Esophagus muscularis mucosa (tissue), 4 donors: ENCODE measurements at regions not wholly inside any gene's neighbourhood (a gene's known extent, or its start where the extent isn't known, plus 50 kb on each side); places are given as distances from the start of the nearest gene placed in this dataset.
"Not testable (repeated sequence)": the region's sequence is repeated elsewhere in the genome, so short reads cannot be mapped to it uniquely, and the experiment has no call there.

Experiments used
- DNase-seq: peaks from one replicate; pipeline ENCODE4 v3.0.0-alpha.2; 2017; ENCODE audit errors: extremely low spot score
- H3K27ac ChIP-seq, 4 donors: fragments of 200-600 bp; sonication (generic); replicated peaks in 1 of 4; 1 replicate in 3 of 4; 2 replicates in 1 of 4; pipeline ENCODE4 v1.5.1; 2016 to 2019; ENCODE audit warnings: mild to moderate bottlenecking in 1 of 4
- H3K27me3 ChIP-seq, 4 donors: fragments of 200-600 bp; sonication (generic); one replicate each; pipeline versions ENCODE4 v1.5.1 to v1.6.0; 2016 to 2019
- H3K36me3 ChIP-seq, 4 donors: fragments of 200-600 bp; sonication (generic); one replicate each; pipeline ENCODE4 v1.5.1; 2016 to 2019
- H3K4me1 ChIP-seq, 4 donors: fragments of 200-600 bp; sonication (generic); one replicate each; pipeline ENCODE4 v1.5.1; 2016 to 2019
- H3K4me3 ChIP-seq, 4 donors: fragments of 200-600 bp; sonication (generic); 1 replicate in 2 of 4; 2 replicates in 2 of 4; pipeline ENCODE4 v1.5.1; 2016 to 2019; ENCODE audit warnings: mild to moderate bottlenecking in 4 of 4, moderate library complexity in 1 of 4
- H3K9me3 ChIP-seq, 4 donors: fragments of 200-600 bp; sonication (generic); 1 replicate in 3 of 4; 2 replicates in 1 of 4; pipeline ENCODE4 v1.5.1; 2016 to 2019
- EP300 ChIP-seq: sonication (generic); formaldehyde crosslinking; IDR thresholded peaks from one replicate; pipeline ENCODE4 v1.6.1; 2017; ENCODE audit warnings: antibody characterized with exemption
- POLR2A ChIP-seq: fragments of 450-650 bp; IDR thresholded peaks from one replicate; pipeline ENCODE4 v1.6.1; 2017; ENCODE audit warnings: antibody characterized with exemption, moderate library complexity, mild to moderate bottlenecking, low read depth
- POLR2AphosphoS5 ChIP-seq, 2 donors: sonication (generic); formaldehyde crosslinking; IDR thresholded peaks; one replicate each; pipeline ENCODE4 v1.6.1; 2017; ENCODE audit warnings: antibody characterized with exemption in 2 of 2
- WGBS: methylation state at CpG from one replicate; pipeline ENCODE4 v1.1.5; 2018; 5-methylcytosine and 5-hydroxymethylcytosine counted together
- intact Hi-C: fragments of 100-400 bp; cut with DNase I; formaldehyde crosslinking; loops from one replicate; pipeline ENCODE4 v1.15.1; 2023
- TF ChIP-seq, protein P1 (sequence below), 3 experiments: fragments of 200-600 bp in 2 of 3; fragments of 450-650 bp in 1 of 3; sonication (generic) in 2 of 3; IDR thresholded peaks; one replicate each; pipeline ENCODE4 v1.5.1; 2017 to 2019; ENCODE audit warnings: antibody characterized with exemption in 3 of 3, mild to moderate bottlenecking in 2 of 3, moderate library complexity in 1 of 3

DNA sequence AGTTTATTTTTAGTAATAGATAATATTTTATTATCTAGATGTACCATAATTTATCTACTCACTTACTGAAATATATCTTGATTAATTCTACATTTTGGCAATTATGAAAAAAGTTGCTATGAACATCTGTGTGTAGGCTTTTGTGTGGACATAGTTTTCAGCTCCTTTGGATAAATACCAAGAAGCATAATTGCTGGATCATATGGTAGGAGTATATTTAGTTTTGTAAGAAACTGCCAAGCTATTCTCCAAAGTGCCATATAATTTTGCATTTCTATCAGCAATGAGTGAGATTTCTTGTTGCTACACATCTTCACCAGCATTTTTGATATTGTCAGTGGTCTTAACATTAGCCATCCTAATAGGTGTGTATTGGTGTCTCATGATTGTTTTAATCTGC is 882.6 kb upstream of the GRIA3 start:
- Histone ChIP-seq H3K36me3 (no peaks in the 10 kb centered on the region), H3K9me3 (peaks cover 0 to 6% (median 0%) of the 10 kb centered on the region in 4 donors), H3K4me3 (no peak overlapping the region), H3K4me1 (no peaks in the 10 kb centered on the region), H3K27me3 (no peaks in the 10 kb centered on the region), H3K27ac (no peak overlapping the region)
- intact Hi-C loops = no loop called here
- TF ChIP-seq, protein P1, sequence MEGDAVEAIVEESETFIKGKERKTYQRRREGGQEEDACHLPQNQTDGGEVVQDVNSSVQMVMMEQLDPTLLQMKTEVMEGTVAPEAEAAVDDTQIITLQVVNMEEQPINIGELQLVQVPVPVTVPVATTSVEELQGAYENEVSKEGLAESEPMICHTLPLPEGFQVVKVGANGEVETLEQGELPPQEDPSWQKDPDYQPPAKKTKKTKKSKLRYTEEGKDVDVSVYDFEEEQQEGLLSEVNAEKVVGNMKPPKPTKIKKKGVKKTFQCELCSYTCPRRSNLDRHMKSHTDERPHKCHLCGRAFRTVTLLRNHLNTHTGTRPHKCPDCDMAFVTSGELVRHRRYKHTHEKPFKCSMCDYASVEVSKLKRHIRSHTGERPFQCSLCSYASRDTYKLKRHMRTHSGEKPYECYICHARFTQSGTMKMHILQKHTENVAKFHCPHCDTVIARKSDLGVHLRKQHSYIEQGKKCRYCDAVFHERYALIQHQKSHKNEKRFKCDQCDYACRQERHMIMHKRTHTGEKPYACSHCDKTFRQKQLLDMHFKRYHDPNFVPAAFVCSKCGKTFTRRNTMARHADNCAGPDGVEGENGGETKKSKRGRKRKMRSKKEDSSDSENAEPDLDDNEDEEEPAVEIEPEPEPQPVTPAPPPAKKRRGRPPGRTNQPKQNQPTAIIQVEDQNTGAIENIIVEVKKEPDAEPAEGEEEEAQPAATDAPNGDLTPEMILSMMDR (IDR thresholded peaks at IDR 0.05) = no peak
- TF ChIP-seq POLR2A = no peak
- no peak for TF ChIP-seq EP300
- TF ChIP-seq POLR2AphosphoS5 (IDR thresholded peaks at IDR 0.05) = no peak
- no peak for DNase-seq

DNA sequence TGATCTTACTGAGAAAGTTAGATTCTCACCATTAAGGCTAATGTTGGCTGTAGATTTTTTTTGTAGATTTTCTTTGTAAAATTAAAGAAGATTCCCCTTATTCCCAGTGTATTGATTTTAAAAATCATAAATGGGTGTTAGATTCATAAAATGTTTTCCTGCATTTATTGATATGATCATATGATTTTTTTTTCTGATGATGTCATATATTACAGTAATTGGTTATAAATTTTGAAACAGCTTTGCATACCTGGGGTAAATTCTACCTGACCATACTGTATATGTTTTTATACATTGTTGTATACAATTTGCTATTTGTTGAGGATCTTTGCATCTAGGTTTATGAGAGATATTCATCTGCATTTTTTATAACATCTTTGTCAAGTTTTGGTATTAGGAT is 880.3 kb upstream of the GRIA3 start:
- Histone ChIP-seq H3K4me1 (no peaks in the 10 kb centered on the region), H3K4me3 (no peak overlapping the region), H3K27me3 (no peaks in the 10 kb centered on the region), H3K9me3 (no peaks in the 10 kb centered on the region), H3K27ac (no peak overlapping the region), H3K36me3 (no peaks in the 10 kb centered on the region)
- TF ChIP-seq POLR2A (no peak), EP300 (no peak)
- intact Hi-C loops = no loop called here
- DNase-seq = no peak

DNA sequence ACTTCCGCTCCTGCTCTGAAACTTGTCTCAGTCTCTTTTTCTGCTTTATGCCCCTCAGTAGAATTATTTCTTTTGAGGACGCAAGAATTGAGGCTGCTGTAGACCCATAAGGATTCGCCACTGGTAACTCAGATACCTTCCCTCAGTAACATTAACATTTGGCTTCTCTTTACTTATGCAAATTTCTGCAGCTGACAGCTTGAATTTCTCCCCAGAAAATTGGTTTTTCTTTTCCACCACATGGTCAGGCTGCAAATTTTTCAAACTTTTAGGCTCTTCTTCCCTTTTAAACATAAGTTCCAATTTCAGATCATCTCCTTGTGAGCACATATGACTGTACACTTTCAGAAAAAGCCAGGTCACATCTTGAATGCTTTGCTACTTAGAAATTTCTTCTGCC is 839.3 kb upstream of the GRIA3 start:
- TF ChIP-seq, protein P1 (IDR thresholded peaks at IDR 0.05) = no peak
- no peak for TF ChIP-seq EP300
- no peak for TF ChIP-seq POLR2AphosphoS5 (IDR thresholded peaks at IDR 0.05)
- no peak for TF ChIP-seq POLR2A
- Histone ChIP-seq H3K9me3 (no peaks in the 10 kb centered on the region), H3K4me3 (no peak overlapping the region), H3K36me3 (no peaks in the 10 kb centered on the region), H3K27ac (no peak overlapping the region), H3K4me1 (no peaks in the 10 kb centered on the region), H3K27me3 (no peaks in the 10 kb centered on the region)
- intact Hi-C loops = no loop called here
- DNase-seq = no peak
- 70% methylated on average over 3 of the region's 3 CpGs for WGBS

DNA sequence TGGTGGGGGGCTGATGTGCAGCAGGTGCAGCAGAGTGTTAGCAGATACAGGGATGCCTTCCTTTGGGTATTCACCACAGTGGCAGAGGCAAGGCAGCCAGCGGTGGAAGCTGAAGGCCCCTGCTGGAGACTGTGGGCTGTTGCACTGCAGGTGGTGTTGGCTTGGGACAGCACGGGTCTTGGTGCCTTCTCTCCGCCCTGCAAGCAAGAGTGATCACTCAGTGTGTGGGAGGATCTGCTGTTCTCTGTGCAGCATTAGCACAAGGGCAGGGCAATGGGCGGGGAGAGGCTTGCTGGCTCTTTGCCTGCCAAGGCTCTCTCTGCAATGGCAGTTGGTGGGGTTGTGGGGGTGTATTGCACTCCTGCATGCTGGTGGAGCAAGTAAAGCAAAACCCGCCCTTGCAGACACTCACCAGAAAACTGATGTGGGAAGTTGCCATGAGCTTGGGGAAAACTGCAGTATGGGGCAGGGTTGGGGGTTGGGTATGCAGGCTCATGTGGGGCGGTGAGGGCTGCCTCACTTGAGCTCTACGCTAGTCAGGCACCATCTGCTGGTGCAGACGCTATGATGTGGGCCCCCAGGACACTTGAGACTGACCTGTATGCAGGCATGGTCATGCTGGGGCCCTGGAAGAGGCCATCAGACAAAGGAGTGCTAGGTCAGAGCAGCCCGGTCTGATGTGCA is 820.8 kb upstream of the GRIA3 start:
- no peaks in the 10 kb centered on the region for H3K27me3 ChIP-seq
- no peak overlapping the region for H3K27ac ChIP-seq
- no peaks in the 10 kb centered on the region for H3K9me3 ChIP-seq
- no peaks in the 10 kb centered on the region for H3K4me1 ChIP-seq
- intact Hi-C loops = no loop called here
- H3K4me3 ChIP-seq = no peak overlapping the region
- TF ChIP-seq EP300 (no peak), POLR2A (no peak), POLR2AphosphoS5 (IDR thresholded peaks at IDR 0.05) (no peak)
- TF ChIP-seq, protein P1 (IDR thresholded peaks at IDR 0.05) = no peak
- DNase-seq = no peak
- no peaks in the 10 kb centered on the region for H3K36me3 ChIP-seq
- WGBS = 64% methylated on average over 6 of the region's 9 CpGs

DNA sequence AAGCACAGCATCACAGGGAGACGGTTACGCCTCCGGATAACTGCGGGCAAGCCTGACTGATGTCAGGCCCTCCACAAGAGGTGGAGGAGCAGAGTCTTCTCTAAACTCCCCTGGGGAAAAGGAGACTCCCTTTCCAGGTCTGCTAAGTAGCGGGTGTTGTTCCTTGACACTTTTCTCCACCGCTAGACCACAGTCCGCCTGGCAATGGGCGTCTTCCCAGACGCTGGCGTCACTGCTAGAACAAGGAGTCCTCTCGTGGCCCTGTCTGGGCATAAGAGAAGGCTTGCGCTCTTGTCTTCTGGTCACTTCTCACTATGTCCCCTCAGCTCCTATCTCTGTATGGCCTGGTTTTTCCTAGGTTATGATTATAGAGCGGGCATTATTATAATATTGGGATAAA is 808.5 kb upstream of the GRIA3 start:
- H3K4me3 ChIP-seq, H3K4me1 ChIP-seq, H3K9me3 ChIP-seq, H3K36me3 ChIP-seq, DNase-seq, H3K27me3 ChIP-seq, intact Hi-C loops, H3K27ac ChIP-seq: not testable (repeated sequence)
- 88% methylated on average over 13 of the region's 13 CpGs for WGBS

DNA sequence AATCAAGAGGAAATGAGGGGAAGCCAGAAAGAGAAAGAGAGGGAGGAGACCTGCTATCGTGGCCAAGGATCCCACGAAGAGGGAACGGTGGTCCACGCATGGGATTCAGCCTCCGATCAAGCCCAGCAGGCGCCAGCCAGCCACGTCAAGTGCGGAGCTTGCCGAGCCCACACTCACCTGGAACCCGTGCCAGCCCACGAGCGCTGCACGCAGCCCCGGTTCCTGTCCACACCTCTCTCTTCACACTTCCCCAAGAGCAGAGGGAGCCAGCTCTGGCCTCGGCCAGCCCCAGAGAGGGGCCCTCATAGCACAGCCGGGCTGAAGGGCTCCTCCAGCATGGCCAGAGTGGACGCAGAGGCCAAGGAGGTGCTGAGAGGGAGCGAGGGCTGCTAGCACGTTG is 795.1 kb upstream of the GRIA3 start:
- Histone ChIP-seq H3K36me3 (no peaks in the 10 kb centered on the region), H3K9me3 (no peaks in the 10 kb centered on the region), H3K4me1 (no peaks in the 10 kb centered on the region), H3K27ac (no peak overlapping the region), H3K27me3 (peaks cover 0 to 4% (median 0%) of the 10 kb centered on the region in 4 donors), H3K4me3 (no peak overlapping the region)
- WGBS = 84% methylated on average over 19 of the region's 19 CpGs
- intact Hi-C loops = no loop called here
- DNase-seq = no peak
- TF ChIP-seq POLR2A (no peak), POLR2AphosphoS5 (IDR thresholded peaks at IDR 0.05) (no peak), EP300 (no peak)
- TF ChIP-seq, protein P1 (IDR thresholded peaks at IDR 0.05) = no peak
